ENCODE measurements at regions not wholly inside any gene's neighbourhood (a gene's known extent, or its start where the extent isn't known, plus 50 kb on each side); places are given as distances from the start of the nearest gene placed in this dataset.

DNA sequence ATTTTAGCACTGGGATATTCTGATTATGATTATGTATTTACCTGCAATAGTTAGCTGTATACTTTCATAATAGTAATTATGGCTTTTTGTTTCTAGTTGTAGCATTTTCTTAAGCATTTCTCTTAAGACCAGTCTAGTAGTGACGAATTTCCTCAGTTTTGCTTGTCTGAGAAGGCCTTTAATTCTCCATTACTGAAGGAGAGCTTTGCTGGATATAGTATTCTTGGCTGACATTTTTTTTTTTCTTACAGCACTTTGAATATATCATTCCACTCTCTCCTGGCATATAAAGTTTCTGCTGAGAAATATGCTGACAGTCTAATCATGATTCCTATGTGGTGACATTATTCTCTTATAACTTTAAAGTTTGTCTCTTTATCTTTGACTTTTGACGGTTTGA is 181.1 kb upstream of the DMRTA1 start:
- DNase-seq (ENCODE audit: extremely low read depth in 1 of 11, low read depth in 9 of 11, low spot score in 4 of 11): no peak

DNA sequence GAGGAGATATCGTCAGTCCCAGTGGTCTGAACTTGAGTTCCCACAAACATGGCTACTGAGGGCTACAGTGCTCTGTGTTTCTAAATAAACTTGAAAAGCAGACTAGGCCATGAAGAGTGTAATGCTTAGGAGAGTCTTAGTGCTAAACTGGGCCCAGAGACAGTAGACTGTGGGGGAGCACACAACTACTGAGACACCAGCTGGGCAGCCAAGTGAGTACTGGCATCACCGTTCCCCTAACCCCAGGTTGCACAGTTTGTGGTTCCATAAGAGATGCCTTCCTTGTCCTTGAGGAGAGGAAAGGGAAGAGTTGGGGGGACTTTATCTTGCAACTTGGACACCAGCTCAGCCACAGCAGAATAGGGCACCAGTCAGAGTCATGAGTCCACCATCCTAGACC is 172.1 kb upstream of the DMRTA1 start:
- DNase-seq (ENCODE audit: extremely low read depth in 1 of 11, low read depth in 9 of 11, low spot score in 4 of 11): no peak

- DNase-seq (ENCODE audit: extremely low read depth in 1 of 11, low read depth in 9 of 11, low spot score in 4 of 11): no peak
These were observed 168.2 kb upstream of the DMRTA1 start for GRCh38 chr9:22278426-22278825.

- DNase-seq (ENCODE audit: extremely low read depth in 1 of 11, low read depth in 9 of 11, low spot score in 4 of 11): no peak
These were observed 167.0 kb upstream of the DMRTA1 start for GRCh38 chr9:22279636-22280035.

GRCh38 chr9:22285066-22285465 is 161.6 kb upstream of the DMRTA1 start:
- no peak for DNase-seq (ENCODE audit: extremely low read depth in 1 of 11, low read depth in 9 of 11, low spot score in 4 of 11)

DNA sequence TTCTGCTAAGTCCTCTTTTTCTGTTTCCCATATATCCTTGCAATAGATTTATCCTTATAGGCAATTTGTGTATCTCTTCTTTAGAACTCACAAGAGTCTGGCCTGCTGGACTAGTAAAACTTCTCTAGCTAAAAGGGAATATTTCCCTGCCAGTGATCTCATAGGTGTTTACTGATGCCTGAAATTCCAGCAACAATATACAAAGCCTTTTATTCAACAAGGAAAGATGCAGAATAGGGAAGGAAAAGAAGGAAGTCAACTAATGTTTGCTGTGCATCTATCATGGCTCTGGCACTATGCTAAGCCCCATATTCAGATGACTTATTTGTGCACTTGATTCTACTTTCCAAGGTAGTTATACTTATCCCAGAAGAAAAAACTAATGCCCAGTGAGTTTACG is 160.0 kb upstream of the DMRTA1 start:
- no peak for DNase-seq (ENCODE audit: extremely low read depth in 1 of 11, low read depth in 9 of 11, low spot score in 4 of 11)

DNA sequence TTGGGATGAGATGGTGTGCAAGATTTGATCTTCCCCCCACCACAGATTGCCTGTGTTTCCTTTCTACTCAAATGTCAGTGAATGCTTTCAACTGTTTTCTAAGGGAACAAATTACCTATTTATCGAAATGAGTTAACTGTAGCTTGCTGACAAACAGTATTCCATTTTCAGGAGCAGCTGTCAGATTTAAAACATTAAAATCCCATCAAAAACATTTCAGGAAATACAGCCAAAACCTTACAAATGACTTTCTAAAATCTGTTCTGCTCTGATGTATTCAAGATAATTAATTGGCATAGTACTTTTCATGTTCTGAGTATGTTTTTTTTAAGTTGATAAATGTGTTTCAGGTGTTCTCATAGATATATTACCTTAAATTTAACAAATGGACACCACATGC is 158.0 kb upstream of the DMRTA1 start:
- no peak for DNase-seq (ENCODE audit: extremely low read depth in 1 of 11, low read depth in 9 of 11, low spot score in 4 of 11)

GRCh38 chr9:22307013-22307711 is 139.5 kb upstream of the DMRTA1 start:
- peak in 9 of 11 donors; percentile 6 to 49 (median 26) for DNase-seq (ENCODE audit: extremely low read depth in 1 of 11, low read depth in 9 of 11, low spot score in 4 of 11)

- DNase-seq (ENCODE audit: extremely low read depth in 1 of 11, low read depth in 9 of 11, low spot score in 4 of 11): no peak
These were observed 138.4 kb upstream of the DMRTA1 start for GRCh38 chr9:22308177-22308576.

- DNase-seq (ENCODE audit: extremely low read depth in 1 of 11, low read depth in 9 of 11, low spot score in 4 of 11): no peak
These were observed 130.0 kb upstream of the DMRTA1 start for GRCh38 chr9:22316645-22317044.

DNA sequence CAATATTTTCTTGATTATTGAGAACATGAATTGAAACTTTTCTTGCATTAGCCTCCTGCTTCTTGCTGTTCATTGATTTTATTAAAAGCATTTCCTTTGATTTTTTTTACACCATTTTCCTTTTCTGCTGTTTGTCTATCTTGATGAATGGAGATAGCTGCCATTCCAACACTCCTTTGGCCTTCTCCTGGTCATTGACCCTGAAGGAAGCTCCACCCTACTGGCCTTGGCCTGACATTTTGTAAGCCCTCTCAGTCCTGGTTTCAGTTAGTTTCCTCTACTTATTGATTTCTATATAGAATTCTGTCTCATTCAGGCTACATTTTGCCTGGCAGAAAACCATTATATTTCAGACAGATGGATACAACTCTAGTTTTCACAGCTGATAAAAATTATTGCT is 115.1 kb upstream of the DMRTA1 start:
- DNase-seq (ENCODE audit: extremely low read depth in 1 of 11, low read depth in 9 of 11, low spot score in 4 of 11): no peak

GRCh38 chr9:22332202-22332601 is 114.4 kb upstream of the DMRTA1 start:
- DNase-seq (ENCODE audit: extremely low read depth in 1 of 11, low read depth in 9 of 11, low spot score in 4 of 11): no peak

GRCh38 chr9:22337261-22337660 is 109.4 kb upstream of the DMRTA1 start:
- DNase-seq (ENCODE audit: extremely low read depth in 1 of 11, low read depth in 9 of 11, low spot score in 4 of 11): no peak

DNA sequence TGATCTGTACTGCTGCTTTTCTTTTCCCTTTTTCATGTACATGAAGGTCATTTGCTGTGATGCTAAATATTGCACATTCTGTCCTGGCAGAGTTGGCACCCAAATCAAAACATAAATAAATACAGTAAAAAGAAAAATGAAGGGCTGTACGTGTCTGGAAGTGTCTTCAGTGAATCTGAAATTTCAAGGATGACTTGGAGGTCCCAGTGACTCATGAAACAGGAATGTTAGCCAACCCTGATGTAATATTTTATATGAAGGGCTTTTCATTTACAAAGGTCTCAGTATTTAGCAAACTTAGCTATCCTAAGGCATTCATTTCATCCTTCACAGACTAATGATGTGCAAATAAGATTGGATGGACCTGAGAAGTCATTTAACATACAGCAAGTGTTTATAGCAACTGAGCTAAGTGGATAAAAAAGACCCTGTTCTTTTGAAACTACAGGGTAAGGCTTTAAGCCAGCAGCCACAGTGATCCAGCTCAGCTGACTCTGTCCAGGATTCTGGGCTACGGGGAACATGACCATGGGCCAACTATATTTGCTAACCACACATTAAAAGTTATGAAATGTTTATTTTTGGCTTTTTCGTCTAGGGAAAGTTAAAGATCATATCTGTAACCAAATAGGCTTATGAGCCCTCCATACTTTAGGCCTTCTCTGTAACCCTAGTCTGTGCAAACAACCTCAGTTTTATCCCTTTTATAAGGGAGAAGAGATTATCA is 104.0 kb upstream of the DMRTA1 start:
- DNase-seq (ENCODE audit: extremely low read depth in 1 of 11, low read depth in 9 of 11, low spot score in 4 of 11): no peak

GRCh38 chr9:22343218-22343611 is 103.4 kb upstream of the DMRTA1 start:
- DNase-seq (ENCODE audit: extremely low read depth in 1 of 11, low read depth in 9 of 11, low spot score in 4 of 11): no peak

GRCh38 chr9:22354699-22355384 is 91.8 kb upstream of the DMRTA1 start:
- no peak for DNase-seq (ENCODE audit: extremely low read depth in 1 of 11, low read depth in 9 of 11, low spot score in 4 of 11)

DNA sequence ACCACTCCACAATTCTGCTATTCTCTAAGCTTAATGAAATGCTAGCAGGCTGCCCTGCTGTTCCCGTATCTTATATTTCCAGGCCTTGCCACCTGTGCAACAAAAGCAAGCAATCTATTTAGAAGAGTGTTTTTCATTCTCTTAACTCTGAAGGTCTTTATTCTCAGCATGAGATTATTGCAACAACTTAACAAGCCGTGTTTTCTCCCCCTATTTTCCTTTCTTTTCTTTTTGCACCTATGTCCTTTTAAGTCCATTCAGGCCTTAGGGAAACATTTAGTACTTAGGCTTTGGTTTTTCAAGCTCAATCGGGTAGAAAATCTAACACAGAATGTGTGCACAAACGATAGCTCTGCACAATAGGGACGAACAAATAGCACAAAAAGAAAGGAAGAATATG is 89.6 kb upstream of the DMRTA1 start:
- no peak for DNase-seq (ENCODE audit: extremely low read depth in 1 of 11, low read depth in 9 of 11, low spot score in 4 of 11)

- DNase-seq (ENCODE audit: extremely low read depth in 1 of 11, low read depth in 9 of 11, low spot score in 4 of 11): no peak
These were observed 83.2 kb upstream of the DMRTA1 start for GRCh38 chr9:22363421-22363887.

DNA sequence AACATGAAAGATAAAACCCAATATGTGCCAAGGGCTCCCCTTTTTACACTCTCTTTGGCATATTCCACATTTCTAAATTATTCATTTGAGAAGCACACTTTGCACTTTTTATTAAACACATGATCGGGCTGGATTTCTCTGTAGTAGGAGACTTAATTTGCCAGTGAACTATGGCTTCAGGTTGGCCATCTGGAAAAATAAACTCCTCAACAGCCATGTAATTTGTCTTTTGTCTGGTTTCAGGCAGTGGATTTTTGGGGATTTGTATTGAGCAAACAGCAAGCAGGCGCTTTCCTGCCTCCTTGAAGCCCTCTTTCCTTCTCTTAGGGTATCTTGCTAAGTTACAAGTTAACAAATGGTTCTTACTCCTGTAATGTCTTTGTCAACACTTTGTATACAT is 73.0 kb upstream of the DMRTA1 start:
- DNase-seq (ENCODE audit: extremely low read depth in 1 of 11, low read depth in 9 of 11, low spot score in 4 of 11): no peak

DNA sequence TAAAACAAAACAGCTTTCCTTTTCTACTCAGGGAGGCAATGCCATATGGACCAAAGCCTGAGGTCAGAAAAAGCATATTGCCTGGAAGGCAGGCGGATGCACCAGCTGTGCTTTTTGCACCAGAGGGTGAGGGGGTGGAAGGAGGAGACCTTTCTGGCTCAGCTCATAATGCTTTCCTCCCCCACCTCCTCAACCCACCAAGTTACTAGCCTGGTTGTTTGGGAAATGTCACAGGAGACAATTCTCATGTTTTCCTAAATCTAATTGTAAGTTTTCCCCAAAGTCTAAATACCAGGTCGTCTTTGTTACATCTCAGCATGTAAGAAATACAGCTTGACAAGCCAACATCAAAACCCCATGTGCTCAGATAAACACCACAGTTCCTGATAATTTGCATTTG is 72.6 kb upstream of the DMRTA1 start:
- peak in 1 of 11 donors; percentile 4 for DNase-seq (ENCODE audit: extremely low read depth in 1 of 11, low read depth in 9 of 11, low spot score in 4 of 11)

Data from renal cortex interstitium (tissue), 11 donors.